ENCODE measurements at regions not wholly inside any gene's neighbourhood (a gene's known extent, or its start where the extent isn't known, plus 50 kb on each side); places are given as distances from the start of the nearest gene placed in this dataset.

DNA sequence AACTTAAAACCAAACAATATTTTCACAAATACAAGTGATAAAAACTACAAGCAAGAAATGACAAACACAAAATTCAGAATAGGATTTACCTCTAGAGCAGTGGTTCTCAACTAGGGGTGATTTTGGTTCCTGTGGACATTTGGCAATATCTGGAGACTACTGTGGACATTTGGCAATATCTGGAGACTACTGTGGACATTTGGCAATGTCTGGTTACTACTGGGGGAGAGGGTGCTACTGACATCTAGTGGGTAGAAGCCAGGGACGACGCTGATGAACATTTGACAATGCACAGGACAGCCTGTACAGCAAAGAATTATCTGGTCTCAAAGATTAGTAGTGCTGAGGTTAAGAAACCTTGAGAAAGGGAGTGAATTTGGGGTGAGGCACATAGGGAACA is 169.8 kb downstream of the CLCN4 start:
- H3K4me3 ChIP-seq (ENCODE audit: low read depth, low read length): no peak overlapping the region
- ChIA-PET CTCF (interaction anchor here (2.8 kb wide), 1 partner anchor 137 kb away, joined by 8 read pairs; no protein-coding TSS in a partner anchor), POLR2A (no interaction called here)
- TF ChIP-seq, protein P1, sequence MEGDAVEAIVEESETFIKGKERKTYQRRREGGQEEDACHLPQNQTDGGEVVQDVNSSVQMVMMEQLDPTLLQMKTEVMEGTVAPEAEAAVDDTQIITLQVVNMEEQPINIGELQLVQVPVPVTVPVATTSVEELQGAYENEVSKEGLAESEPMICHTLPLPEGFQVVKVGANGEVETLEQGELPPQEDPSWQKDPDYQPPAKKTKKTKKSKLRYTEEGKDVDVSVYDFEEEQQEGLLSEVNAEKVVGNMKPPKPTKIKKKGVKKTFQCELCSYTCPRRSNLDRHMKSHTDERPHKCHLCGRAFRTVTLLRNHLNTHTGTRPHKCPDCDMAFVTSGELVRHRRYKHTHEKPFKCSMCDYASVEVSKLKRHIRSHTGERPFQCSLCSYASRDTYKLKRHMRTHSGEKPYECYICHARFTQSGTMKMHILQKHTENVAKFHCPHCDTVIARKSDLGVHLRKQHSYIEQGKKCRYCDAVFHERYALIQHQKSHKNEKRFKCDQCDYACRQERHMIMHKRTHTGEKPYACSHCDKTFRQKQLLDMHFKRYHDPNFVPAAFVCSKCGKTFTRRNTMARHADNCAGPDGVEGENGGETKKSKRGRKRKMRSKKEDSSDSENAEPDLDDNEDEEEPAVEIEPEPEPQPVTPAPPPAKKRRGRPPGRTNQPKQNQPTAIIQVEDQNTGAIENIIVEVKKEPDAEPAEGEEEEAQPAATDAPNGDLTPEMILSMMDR (IDR thresholded peaks at IDR 0.05; ENCODE audit: insufficient read depth, low read depth, low read length): peak; percentile 43
- H3K36me3 ChIP-seq (ENCODE audit: control insufficient read depth, insufficient read depth, low read length): no peaks in the 10 kb centered on the region
- no peak for DNase-seq (ENCODE audit: low read depth)
- H3K27me3 ChIP-seq (ENCODE audit: control insufficient read depth, insufficient read depth, low read length): no peaks in the 10 kb centered on the region

DNA sequence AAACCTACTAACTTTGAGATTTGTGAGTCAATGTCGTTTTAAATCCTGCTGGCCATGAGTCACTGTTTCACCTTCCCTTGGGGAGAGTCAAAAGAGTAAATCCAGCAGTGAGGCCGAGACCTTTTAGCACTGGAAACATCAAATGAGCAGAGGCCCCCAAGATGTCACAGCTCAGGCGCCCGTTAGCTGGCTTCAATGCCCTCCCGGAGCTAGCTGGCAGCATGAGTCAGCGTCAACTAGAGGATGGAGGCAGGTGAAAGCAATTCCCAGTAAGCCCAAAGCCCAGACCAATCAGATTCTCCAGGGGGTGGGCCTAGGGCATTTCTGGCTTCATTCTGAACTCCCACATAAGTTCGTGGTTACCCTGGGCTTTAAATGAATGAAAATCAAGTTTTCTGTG is 170.9 kb downstream of the CLCN4 start:
- CTCF ChIA-PET: interaction anchor here (0.6 to 2.8 kb wide), 2 partner anchors 57 to 138 kb away, joined by 3 to 8 read pairs; no protein-coding TSS in a partner anchor
- no peak for DNase-seq (ENCODE audit: low read depth)
- Histone ChIP-seq H3K36me3 (ENCODE audit: control insufficient read depth, insufficient read depth, low read length) (no peaks in the 10 kb centered on the region), H3K4me3 (ENCODE audit: low read depth, low read length) (no peak overlapping the region), H3K27me3 (ENCODE audit: control insufficient read depth, insufficient read depth, low read length) (no peaks in the 10 kb centered on the region)
- TF ChIP-seq, protein P1 (IDR thresholded peaks at IDR 0.05; ENCODE audit: insufficient read depth, low read depth, low read length): no peak
- POLR2A ChIA-PET: no interaction called here

DNA sequence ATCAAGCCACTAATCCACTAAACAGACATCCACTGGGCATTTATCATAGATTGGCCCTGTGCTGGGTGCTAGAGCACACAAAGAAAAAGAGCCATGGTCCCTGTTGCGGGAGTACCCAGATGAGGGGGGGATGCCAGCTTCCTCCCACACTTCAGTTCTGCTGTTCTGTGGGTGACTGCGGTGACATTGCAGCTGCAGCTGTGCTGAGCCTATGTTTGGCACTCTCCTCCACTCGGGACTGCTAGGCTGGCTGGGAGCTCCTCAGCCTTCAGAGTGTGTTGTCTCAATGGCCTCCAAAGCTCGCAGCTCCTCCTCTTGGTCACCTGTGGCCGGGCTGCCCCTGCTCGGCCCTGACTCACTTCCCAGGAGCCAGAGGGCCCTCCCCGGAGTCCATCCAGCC is 173.2 kb downstream of the CLCN4 start:
- no peak for DNase-seq (ENCODE audit: low read depth)
- ChIA-PET CTCF (no interaction called here), POLR2A (no interaction called here)
- Histone ChIP-seq H3K36me3 (ENCODE audit: control insufficient read depth, insufficient read depth, low read length) (no peaks in the 10 kb centered on the region), H3K4me3 (ENCODE audit: low read depth, low read length) (no peak overlapping the region), H3K27me3 (ENCODE audit: control insufficient read depth, insufficient read depth, low read length) (no peaks in the 10 kb centered on the region)
- TF ChIP-seq, protein P1 (IDR thresholded peaks at IDR 0.05; ENCODE audit: insufficient read depth, low read depth, low read length): no peak

GRCh38 chrX:10341309-10341708 is 184.5 kb downstream of the CLCN4 start:
- no peaks in the 10 kb centered on the region for H3K36me3 ChIP-seq (ENCODE audit: control insufficient read depth, insufficient read depth, low read length)
- CTCF ChIA-PET: no interaction called here
- DNase-seq (ENCODE audit: low read depth): no peak
- H3K4me3 ChIP-seq (ENCODE audit: low read depth, low read length): no peak overlapping the region
- POLR2A ChIA-PET: no interaction called here
- no peaks in the 10 kb centered on the region; the same call in 1 of the 2 replicates for H3K27me3 ChIP-seq (ENCODE audit: control insufficient read depth, insufficient read depth, low read length)
- TF ChIP-seq, protein P1 (IDR thresholded peaks at IDR 0.05; ENCODE audit: insufficient read depth, low read depth, low read length): no peak

GRCh38 chrX:10350221-10350620 is 193.4 kb downstream of the CLCN4 start:
- DNase-seq (ENCODE audit: low read depth): no peak
- TF ChIP-seq, protein P1 (IDR thresholded peaks at IDR 0.05; ENCODE audit: insufficient read depth, low read depth, low read length): no peak
- Histone ChIP-seq H3K36me3 (ENCODE audit: control insufficient read depth, insufficient read depth, low read length) (no peaks in the 10 kb centered on the region), H3K4me3 (ENCODE audit: low read depth, low read length) (no peak overlapping the region), H3K27me3 (ENCODE audit: control insufficient read depth, insufficient read depth, low read length) (no peaks in the 10 kb centered on the region)
- ChIA-PET CTCF (no interaction called here), POLR2A (no interaction called here)

All from BJ (cell line).